CD4-positive, alpha-beta T cell (primary cell): ENCODE measurements at regions not wholly inside any gene's neighbourhood (a gene's known extent, or its start where the extent isn't known, plus 50 kb on each side); places are given as distances from the start of the nearest gene placed in this dataset.

ENCODE experiments used
- ATAC-seq: fragments of 200-7000 bp; cut with Tn5 transposase; one replicate; pipeline ENCODE4 v1.10.0; 2022; ENCODE audit warnings: mild to moderate bottlenecking; ENCODE audit not compliant: poor library complexity
- CTCF ChIA-PET: fragments of 350-600 bp; sonication (Branson Sonifier 250); formaldehyde crosslinking; loops from one replicate; lab custom pipeline; 2021; ENCODE audit warnings: antibody characterized with exemption, inconsistent platforms; lab: Charles Lee
- POLR2A ChIA-PET: fragments of 350-600 bp; sonication (Branson Sonifier 250); formaldehyde crosslinking; loops from one replicate; lab custom pipeline; 2021; ENCODE audit warnings: antibody characterized with exemption, inconsistent platforms; lab: Charles Lee
- DNase-seq, 14 experiments: peaks; one replicate each; pipeline ENCODE4 v3.0.0-alpha.2; 2013 to 2020; ENCODE audit warnings: mixed read lengths in 2 of 14
- H3K27ac ChIP-seq, 2 donors: one replicate each; pipeline versions ENCODE4 v1.5.1 to v1.7.0; 2013; ENCODE audit warnings: low read length in 2 of 2, low read depth in 1 of 2, mild to moderate bottlenecking in 1 of 2
- H3K27me3 ChIP-seq, 2 experiments: 1 replicate in 1 of 2; 2 replicates in 1 of 2; pipeline versions ENCODE4 v1.6.1 to v1.7.0; 2013; ENCODE audit warnings: low read length in 2 of 2, control low read depth in 1 of 2, mild to moderate bottlenecking in 1 of 2, moderate library complexity in 1 of 2; ENCODE audit not compliant: insufficient read depth in 2 of 2, control insufficient read depth in 1 of 2
- H3K36me3 ChIP-seq: one replicate; pipeline ENCODE4 v1.6.1; 2013; ENCODE audit warnings: low read length, control low read depth; ENCODE audit not compliant: insufficient read depth
- H3K4me1 ChIP-seq: one replicate; pipeline ENCODE4 v1.6.1; 2013; ENCODE audit warnings: low read length, control low read depth; ENCODE audit not compliant: insufficient read depth
- H3K4me3 ChIP-seq: one replicate; pipeline ENCODE4 v1.5.1; 2013; ENCODE audit warnings: mild to moderate bottlenecking, low read length, moderate library complexity
- H3K9me3 ChIP-seq, 2 experiments: 1 replicate in 1 of 2; 2 replicates in 1 of 2; pipeline versions ENCODE4 v1.6.1 to v1.7.0; 2013; ENCODE audit warnings: low read length in 2 of 2, mild to moderate bottlenecking in 2 of 2, control low read depth in 1 of 2, moderate library complexity in 1 of 2; ENCODE audit not compliant: control insufficient read depth in 1 of 2, insufficient read depth in 1 of 2
- H3K27ac Mint-ChIP-seq: one replicate; pipeline ENCODE4 v1.8.0; 2020; ENCODE audit warnings: mixed read lengths
- H3K27me3 Mint-ChIP-seq: one replicate; pipeline ENCODE4 v1.8.0; 2021; ENCODE audit warnings: mixed read lengths
- H3K36me3 Mint-ChIP-seq: one replicate; pipeline ENCODE4 v1.8.0; 2021; ENCODE audit warnings: low read depth, mixed read lengths
- H3K4me1 Mint-ChIP-seq: one replicate; pipeline ENCODE4 v1.8.0; 2021; ENCODE audit warnings: low read depth, mixed read lengths
- H3K4me3 Mint-ChIP-seq: one replicate; pipeline ENCODE4 v1.8.0; 2020; ENCODE audit warnings: mild to moderate bottlenecking, mixed read lengths
- H3K9me3 Mint-ChIP-seq: one replicate; pipeline ENCODE4 v1.8.0; 2020; ENCODE audit warnings: mixed read lengths
- CTCF ChIP-seq: fragments of 200-600 bp; IDR thresholded peaks from one replicate; pipeline ENCODE4 v1.8.0; 2022; ENCODE audit warnings: antibody characterized with exemption, mild to moderate bottlenecking
- intact Hi-C, 2 experiments: fragments of 100-400 bp; cut with DNase I in 1 of 2; cut with micrococcal nuclease in 1 of 2; formaldehyde crosslinking; loops; one replicate each; pipeline versions ENCODE4 v1.15.1 to v1.9.0; 2023 to 2025; cut with DNase I, micrococcal nuclease

DNA sequence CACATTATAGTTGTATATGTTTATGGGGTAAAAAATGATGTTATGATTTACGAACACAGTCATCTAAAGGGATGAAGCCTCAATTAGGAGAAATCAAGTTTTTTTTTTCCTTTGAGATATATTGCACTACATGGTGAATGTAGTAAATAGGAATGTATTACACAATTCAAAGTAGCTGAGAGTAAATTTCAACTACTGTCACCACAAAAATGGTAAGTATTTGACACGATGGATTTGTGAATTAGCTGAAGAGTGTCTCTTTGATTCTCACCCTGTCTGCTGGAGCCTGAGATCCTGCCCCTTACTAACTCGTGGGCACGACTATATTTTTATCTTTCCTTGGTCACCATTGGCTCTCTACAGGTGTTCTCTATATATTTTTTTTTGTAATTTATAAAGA is 540.4 kb upstream of the DSEL start:
- CTCF ChIA-PET = no interaction called here
- no peaks in the 10 kb centered on the region for H3K27me3 Mint-ChIP-seq
- no peak for TF ChIP-seq CTCF

DNA sequence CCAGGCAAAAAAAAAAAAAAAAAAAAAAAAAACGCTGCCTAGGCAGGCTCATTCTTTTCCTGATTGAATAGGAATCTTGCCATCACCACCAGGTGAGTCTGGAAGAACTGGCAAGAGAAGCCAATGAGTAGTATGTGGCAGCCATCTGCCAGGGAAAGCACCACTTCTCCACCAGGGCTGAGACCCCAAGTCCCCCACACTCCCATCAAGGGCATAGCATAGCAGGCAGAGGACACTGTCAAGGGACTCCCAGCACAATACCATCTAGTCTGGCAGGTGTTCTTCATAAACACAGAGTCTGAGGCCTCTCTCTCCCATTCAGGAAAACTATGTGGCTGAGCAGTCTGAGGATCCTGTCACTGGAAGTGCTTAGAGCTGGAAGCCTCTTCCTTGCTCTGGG is 538.1 kb upstream of the DSEL start:
- POLR2A ChIA-PET = no interaction called here
- CTCF ChIA-PET = no interaction called here

More for the DNA sequence above, 540.4 kb upstream of the DSEL start:
- no peaks in the 10 kb centered on the region for H3K9me3 ChIP-seq
- DNase-seq (no peak), ATAC-seq (no peak)
- H3K4me3 ChIP-seq = no peak overlapping the region
- POLR2A ChIA-PET = no interaction called here
- no peaks in the 10 kb centered on the region for H3K4me1 Mint-ChIP-seq
- no peaks in the 10 kb centered on the region for H3K27me3 ChIP-seq
- H3K9me3 Mint-ChIP-seq = no peaks in the 10 kb centered on the region
- no peaks in the 10 kb centered on the region for H3K36me3 Mint-ChIP-seq
- intact Hi-C loops = no loop called here
- no peaks in the 10 kb centered on the region for H3K4me1 ChIP-seq
- H3K4me3 Mint-ChIP-seq = no peak overlapping the region
- H3K36me3 ChIP-seq = no peaks in the 10 kb centered on the region
- no peak overlapping the region for H3K27ac ChIP-seq
- no peak overlapping the region for H3K27ac Mint-ChIP-seq

DNA sequence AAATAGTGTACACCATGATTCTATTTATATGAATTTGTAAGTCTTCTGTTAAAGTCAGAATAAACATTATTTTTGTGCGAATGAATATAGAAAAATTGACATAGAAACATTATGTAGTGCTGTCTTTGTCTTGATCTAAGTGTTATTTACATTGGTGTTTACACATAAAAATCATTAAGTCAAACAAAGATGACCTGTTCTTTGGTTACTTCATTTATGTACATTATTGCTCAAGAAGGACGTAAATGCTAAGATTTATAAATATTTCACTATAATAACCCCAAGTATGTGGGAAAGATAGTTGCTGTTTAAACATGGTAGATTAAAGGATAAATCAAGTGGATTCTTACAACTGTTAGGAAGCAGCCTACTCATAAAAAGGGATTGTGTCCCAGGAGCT is 536.8 kb upstream of the DSEL start:
- H3K27me3 Mint-ChIP-seq = no peaks in the 10 kb centered on the region
- Histone ChIP-seq H3K4me1 (no peaks in the 10 kb centered on the region), H3K36me3 (no peaks in the 10 kb centered on the region), H3K4me3 (no peak overlapping the region), H3K27me3 (no peaks in the 10 kb centered on the region), H3K9me3 (no peaks in the 10 kb centered on the region), H3K27ac (no peak overlapping the region)
- DNase-seq (no peak), ATAC-seq (no peak)
- intact Hi-C loops = no loop called here
- no peak for TF ChIP-seq CTCF
- no peaks in the 10 kb centered on the region for H3K9me3 Mint-ChIP-seq
- no peaks in the 10 kb centered on the region for H3K4me1 Mint-ChIP-seq
- H3K27ac Mint-ChIP-seq = no peak overlapping the region
- H3K4me3 Mint-ChIP-seq = no peak overlapping the region
- ChIA-PET POLR2A (no interaction called here), CTCF (no interaction called here)
- no peaks in the 10 kb centered on the region for H3K36me3 Mint-ChIP-seq

More for the DNA sequence above, 538.1 kb upstream of the DSEL start:
- no peak overlapping the region for H3K27ac ChIP-seq
- DNase-seq = no peak
- H3K9me3 ChIP-seq = no peaks in the 10 kb centered on the region
- no peak overlapping the region for H3K4me3 Mint-ChIP-seq
- intact Hi-C loops = no loop called here
- H3K4me3 ChIP-seq = no peak overlapping the region
- no peak for ATAC-seq
- H3K27ac Mint-ChIP-seq = no peak overlapping the region
- H3K4me1 ChIP-seq = no peaks in the 10 kb centered on the region
- H3K27me3 Mint-ChIP-seq = no peaks in the 10 kb centered on the region
- TF ChIP-seq CTCF = no peak
- H3K36me3 Mint-ChIP-seq = no peaks in the 10 kb centered on the region
- no peaks in the 10 kb centered on the region for H3K4me1 Mint-ChIP-seq
- no peaks in the 10 kb centered on the region for H3K9me3 Mint-ChIP-seq
- H3K27me3 ChIP-seq = no peaks in the 10 kb centered on the region
- H3K36me3 ChIP-seq = no peaks in the 10 kb centered on the region
